ENCODE measurements at regions not wholly inside any gene's neighbourhood (a gene's known extent, or its start where the extent isn't known, plus 50 kb on each side); places are given as distances from the start of the nearest gene placed in this dataset.

- Histone ChIP-seq H3K4me3 (no peak overlapping the region), H3K27ac (peak overlapping the region in 1 of 21 experiments; percentile 7)
Measured at GRCh38 chr1:38563942-38564735, 295.4 kb downstream of the RRAGC start.

DNA sequence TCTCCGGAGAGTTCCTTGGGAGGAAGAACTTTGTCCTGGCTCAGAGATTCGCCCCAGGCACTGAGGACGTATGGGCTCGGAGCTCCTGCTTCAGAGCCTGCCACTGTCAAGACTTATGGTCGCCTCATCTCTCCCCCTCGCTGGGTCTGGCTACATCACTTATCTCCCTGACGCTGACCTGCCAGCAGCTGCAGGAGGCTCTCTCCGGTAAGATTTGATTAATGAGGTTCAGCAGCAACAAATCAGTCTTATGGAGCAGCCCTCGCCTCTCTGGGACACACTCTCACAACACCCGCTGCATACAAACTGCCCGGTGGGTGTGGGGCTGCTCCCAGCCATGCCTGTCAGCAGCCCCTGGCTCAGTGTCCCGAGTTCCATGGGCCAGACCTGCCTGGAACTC is 297.8 kb downstream of the RRAGC start:
- H3K4me3 ChIP-seq: no peak overlapping the region
- H3K27ac ChIP-seq: no peak overlapping the region

DNA sequence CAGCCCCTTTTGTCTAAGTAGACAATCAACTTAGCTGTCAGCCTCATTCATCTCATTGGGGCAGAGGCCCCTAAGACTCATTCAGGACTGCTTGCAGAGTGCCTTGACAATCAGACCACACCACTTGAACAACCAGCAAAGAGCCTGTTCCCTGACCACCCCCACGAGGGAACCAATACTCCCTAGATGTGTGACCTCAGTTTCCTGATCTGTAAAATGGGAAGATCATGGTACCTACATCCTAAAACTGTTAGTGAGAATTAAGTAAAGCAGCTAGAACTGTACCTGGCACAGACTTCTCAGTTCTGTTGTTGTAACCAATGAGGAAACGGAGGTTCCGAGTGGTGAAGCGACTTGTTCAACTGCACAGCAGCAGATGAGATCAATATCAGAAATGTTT is 298.5 kb downstream of the RRAGC start:
- H3K27ac ChIP-seq: no peak overlapping the region
- no peak overlapping the region for H3K4me3 ChIP-seq

DNA sequence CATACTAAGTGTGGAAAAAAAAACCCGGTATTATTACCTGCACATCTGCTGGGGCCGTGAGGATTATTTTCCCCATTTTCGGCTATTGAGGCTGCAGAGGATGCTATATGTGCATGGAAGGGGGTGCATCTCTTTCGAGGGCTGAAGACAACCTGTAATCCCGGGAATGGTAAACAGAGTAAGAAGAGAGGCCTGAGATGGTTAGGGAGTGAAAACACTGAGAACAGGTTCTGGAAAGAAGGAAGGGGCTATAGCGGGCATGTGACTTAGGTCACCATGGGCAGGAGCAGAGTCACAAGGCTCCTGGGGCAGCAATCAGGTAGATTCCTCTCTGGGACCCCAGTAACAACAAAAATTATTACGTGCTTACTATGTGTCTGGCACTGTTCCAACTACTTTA is 299.1 kb downstream of the RRAGC start:
- H3K27ac ChIP-seq: peak overlapping the region in 7 of 21 experiments; percentile 42 to 76 (median 60)
- no peak overlapping the region for H3K4me3 ChIP-seq

DNA sequence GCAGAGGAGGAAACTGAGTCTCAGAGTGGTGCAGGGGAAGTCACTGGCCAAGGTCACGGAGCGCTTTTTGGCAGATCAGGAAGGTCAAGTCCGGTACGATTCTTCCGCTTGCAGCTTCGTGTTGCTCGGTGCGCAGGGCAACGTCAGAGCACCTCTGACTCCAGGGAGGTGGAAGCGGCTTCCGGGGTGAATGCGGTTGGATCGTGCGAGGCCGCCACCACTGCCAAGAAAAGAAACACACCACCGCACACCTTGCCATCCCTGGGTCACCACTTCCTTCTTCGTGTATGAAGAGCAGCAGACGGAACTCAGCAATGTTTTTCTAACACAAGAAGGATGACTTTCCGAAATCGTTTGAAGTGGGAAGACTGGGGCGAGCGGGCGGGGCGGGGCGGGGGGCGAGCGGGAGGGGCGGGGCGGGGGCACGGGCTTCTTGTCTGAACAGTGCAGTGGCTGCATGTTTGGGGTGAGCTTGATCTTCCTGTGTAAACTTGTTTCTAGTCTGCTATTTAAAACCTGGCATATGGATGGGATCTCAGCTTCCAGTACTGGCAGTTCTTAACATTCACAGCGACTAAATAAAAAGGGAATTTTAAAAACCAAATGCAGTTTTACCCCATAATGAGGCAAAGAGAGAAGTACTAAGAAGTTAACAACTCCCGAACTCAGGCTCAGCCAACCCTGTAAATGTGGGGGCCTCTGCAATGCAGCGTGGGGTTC is 300.0 kb downstream of the RRAGC start:
- peak overlapping the region in 4 of 7 experiments; percentile 2 to 16 (median 4) for H3K4me3 ChIP-seq
- H3K27ac ChIP-seq: peak overlapping the region in 15 of 21 experiments; percentile 15 to 76 (median 54)

- Histone ChIP-seq H3K27ac (peak overlapping the region in 12 of 21 experiments; percentile 15 to 76 (median 50)), H3K4me3 (peak overlapping the region in 4 of 7 experiments; percentile 2 to 16 (median 4))
Measured at GRCh38 chr1:38558500-38559445, 300.8 kb downstream of the RRAGC start.

DNA sequence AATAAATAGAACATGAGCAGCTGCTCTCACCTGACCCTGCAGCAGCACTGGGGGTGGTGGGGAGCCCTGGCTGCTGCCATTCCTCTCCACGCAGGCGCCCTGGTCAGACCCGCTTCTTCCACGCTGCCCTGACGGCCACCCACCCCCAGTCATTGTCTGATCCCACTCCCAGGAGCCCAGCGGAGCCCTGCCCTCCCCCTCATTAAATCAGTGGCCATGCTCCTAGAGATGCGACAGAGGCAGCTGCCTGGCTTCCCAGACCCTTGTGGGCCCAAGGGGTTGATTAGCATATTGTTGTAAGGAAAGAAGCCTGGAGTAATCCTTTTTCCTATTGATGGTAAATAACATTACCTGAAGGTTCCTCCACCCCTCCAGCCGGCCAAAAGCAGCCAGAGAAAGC is 301.5 kb downstream of the RRAGC start:
- peak overlapping the region in 1 of 21 experiments; percentile 71 for H3K27ac ChIP-seq
- H3K4me3 ChIP-seq: no peak overlapping the region

DNA sequence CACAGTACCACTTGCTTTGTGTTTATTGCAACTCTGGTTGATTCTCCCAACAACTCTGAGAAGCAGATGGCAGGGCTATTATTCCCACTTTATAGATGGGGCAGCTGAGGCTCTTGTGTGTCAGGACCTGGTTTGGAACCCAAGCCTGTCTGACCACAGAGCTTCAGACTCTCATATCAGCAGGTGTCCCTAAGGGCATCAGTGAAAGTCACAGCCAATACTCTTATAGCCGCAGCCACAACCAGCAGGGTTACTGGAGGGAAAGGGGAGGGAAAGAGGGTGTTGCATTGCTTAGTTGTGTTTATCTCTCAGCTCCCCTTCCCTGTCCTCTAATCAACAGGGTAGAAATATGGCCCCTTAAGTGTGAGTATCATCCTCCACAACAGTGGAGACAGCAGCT is 304.0 kb downstream of the RRAGC start:
- H3K27ac ChIP-seq: peak overlapping the region in 3 of 21 experiments; percentile 16 to 37 (median 23)

GRCh38 chr1:38555130-38555529 is 304.4 kb downstream of the RRAGC start:
- Histone ChIP-seq H3K4me3 (no peak overlapping the region), H3K27ac (no peak overlapping the region)

More for the DNA sequence above, 304.0 kb downstream of the RRAGC start:
- H3K4me3 ChIP-seq: no peak overlapping the region

DNA sequence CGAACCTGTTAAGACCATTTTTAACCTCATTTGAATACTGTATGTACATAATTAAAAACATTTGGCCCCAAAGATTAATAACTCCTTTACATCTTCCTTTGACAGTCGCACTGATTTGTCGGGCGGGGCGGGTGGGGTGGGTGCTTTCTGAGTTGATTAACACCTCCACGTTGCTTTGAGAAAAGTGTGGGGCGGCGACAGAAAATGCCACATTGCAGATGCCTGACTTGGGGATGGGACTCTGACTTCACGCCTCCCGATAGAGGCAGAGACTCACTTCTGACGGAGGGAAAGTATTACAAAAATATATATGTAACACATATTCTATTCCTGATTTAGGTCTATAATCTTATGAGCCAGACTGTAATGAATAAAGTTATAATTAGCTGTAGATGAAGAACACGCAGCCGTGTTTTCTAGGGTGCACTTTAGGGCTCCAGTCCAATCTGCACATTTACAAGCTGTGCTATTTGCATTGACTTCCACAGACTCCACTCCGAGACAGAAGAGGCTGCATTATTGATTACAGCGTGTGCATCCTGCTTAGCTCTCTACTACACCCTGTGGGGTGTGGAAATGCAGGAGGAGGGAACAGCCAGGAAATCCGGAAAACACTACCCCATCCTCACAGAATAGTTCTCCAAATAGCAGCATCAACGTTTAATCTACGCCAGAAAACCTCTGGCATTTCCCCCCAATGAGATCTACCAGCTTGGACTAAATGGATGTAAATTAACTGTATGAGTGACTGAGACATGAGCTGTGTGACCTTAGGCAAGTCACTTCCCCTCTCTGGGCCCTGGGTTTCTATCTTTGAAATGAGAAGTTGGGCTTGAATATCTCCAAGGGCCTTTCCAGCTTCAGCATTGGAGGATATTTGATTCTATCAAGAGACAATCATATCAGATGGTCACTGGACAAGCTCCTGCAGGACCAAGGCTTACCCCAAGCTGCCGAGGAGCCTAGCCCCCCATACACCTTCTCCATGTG is 308.0 kb downstream of the RRAGC start:
- no peak overlapping the region for H3K27ac ChIP-seq
- H3K4me3 ChIP-seq: no peak overlapping the region

- Histone ChIP-seq H3K27ac (no peak overlapping the region), H3K4me3 (no peak overlapping the region)
Measured at GRCh38 chr1:38549191-38549590, 310.4 kb downstream of the RRAGC start.

- H3K4me3 ChIP-seq: no peak overlapping the region
- no peak overlapping the region for H3K27ac ChIP-seq
Measured at GRCh38 chr1:38547321-38547720, 312.3 kb downstream of the RRAGC start.

- no peak overlapping the region for H3K4me3 ChIP-seq
- H3K27ac ChIP-seq: no peak overlapping the region
Measured at GRCh38 chr1:38546636-38547035, 312.9 kb downstream of the RRAGC start.

DNA sequence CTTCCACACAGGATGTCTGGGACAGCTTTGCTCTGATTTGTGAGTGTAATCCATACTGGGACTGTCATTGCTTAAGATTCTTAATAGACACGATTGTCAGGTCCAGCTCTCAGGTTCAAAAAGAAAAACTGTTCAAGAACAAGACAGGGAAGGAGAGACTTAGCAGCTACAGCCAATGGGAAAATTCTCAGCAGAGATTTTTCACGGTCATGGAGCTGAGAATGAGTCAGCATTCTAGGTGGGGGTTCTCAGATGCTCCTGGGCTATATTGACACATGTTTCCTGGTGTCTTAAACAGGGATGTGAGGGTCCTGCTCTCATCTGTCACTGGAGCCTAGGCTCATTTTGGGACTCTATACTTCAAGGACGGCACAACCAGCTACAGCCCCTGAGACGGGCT is 318.3 kb downstream of the RRAGC start:
- no peak overlapping the region for H3K27ac ChIP-seq
- no peak overlapping the region for H3K4me3 ChIP-seq

- H3K27ac ChIP-seq: no peak overlapping the region
Measured at GRCh38 chr1:38539931-38540330, 319.6 kb downstream of the RRAGC start.

GRCh38 chr1:38538834-38539233 is 320.7 kb downstream of the RRAGC start:
- Histone ChIP-seq H3K27ac (no peak overlapping the region), H3K4me3 (no peak overlapping the region)

More at GRCh38 chr1:38539931-38540330, 319.6 kb downstream of the RRAGC start:
- no peak overlapping the region for H3K4me3 ChIP-seq

DNA sequence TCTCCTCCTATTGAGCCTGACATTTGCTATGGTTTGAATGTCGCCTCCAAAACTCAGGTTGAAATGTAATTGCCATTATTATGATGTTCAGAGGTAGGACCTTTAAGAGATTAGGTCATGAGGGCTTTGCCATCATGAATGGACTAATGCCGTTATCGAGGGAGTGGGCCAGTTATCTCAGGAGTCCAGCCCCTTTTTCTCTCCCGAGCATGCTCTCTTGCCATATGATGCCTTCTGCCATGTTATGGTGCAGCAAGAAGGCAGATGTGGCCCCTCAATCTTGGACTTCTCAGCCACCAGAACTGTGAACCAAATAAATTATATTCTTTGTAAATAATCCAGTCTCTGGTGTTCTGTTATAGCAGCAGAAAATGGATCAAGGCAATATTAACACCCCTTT is 323.5 kb downstream of the RRAGC start:
- H3K27ac ChIP-seq: no peak overlapping the region
- no peak overlapping the region for H3K4me3 ChIP-seq

DNA sequence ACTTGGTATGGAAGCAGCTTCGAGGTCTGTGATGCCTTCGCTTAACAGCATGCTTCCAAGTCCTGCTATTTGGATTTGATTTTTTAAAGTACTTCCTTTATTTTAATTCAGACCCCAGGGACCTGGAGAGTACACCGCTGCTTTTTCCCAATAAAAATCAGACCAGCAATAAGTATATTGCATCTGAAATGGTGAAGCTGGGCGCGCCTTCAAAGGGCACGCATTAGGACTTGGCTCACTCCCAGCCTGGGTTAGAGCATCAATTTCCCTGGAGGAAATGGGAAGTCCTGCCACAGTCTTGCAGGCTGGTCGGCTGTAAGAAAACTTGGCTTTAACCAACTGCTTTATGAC is 325.1 kb downstream of the RRAGC start:
- H3K27ac ChIP-seq: no peak overlapping the region
- H3K4me3 ChIP-seq: no peak overlapping the region
